ENCODE measurements at regions not wholly inside any gene's neighbourhood (a gene's known extent, or its start where the extent isn't known, plus 50 kb on each side); places are given as distances from the start of the nearest gene placed in this dataset.

DNA sequence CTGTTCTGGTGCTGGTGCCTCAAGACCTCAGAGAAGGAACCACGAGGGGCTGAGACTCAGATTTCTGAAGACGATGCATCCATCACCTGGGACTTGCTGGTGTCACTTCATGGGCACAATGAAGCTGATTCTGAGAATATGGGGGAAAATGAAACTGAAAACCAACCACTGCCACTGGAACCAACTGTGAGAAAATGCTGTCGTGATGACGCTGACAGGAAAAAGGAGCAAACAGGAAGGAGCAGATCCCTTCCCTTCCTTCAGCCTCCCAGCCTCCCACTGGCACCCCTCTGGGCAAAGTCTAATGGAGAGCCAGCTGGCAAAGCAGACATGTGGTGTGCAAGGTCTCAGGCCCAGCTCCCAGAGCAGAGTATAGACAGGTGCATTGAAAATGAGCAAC lies 109.7 kb downstream of the FOXI3 start:
- no peak for TF ChIP-seq POLR2A (IDR thresholded peaks at IDR 0.05; ENCODE audit: low read depth, low read length)
- no peak for TF ChIP-seq TAF1 (IDR thresholded peaks at IDR 0.05; ENCODE audit: low read depth, low read length)
- TF ChIP-seq POLR2AphosphoS5 (IDR thresholded peaks at IDR 0.05; ENCODE audit: low read depth, low read length): no peak
- TF ChIP-seq SPI1 (IDR thresholded peaks at IDR 0.05; ENCODE audit: low read depth, low read length): no peak
- TF ChIP-seq PAX5 (IDR thresholded peaks at IDR 0.05; ENCODE audit: insufficient read depth, low read length, severe bottlenecking): no peak
